ENCODE measurements at regions not wholly inside any gene's neighbourhood (a gene's known extent, or its start where the extent isn't known, plus 50 kb on each side); places are given as distances from the start of the nearest gene placed in this dataset.

DNA sequence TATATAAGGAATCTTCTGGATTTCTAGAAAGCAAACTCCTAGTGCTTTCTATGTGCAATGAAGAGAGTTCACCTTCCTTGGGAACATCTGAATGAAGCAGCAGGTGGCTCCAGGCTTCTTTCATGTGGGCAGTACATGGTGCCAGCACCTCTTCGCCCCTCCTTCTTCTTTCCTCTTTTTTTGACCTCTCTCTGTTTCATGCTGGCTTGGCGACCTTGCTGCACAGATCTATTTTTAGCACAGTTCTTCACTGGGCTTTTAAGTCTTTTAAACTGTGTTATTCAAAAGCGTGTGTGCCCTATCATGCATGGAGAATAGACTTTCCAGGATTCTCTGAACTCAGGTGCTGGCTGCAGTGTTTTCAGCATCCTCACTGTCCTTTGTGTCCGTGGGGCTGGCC, 400.3 kb upstream of the PRKCQ start:
- DNase-seq (ENCODE audit: low spot score): no peak

DNA sequence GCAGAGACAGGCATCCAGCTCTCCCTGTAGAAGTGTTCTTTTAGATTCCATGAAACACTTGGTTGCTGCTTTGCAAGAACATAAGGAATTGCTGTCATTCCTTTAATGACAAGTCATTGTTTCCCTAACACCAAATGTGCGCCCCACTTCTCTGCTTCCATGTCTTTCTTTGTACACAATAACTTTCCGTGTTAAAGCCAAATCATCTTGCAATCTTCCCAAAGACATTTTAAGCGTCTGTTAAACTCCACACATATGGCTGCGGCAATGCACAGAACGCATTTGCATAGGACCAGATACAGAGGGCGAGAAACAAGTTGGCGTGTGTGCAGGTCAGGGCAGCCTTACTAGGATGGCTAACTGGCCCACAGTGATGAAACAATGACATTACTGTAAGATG, 399.3 kb upstream of the PRKCQ start:
- no peak for DNase-seq (ENCODE audit: low spot score)

DNA sequence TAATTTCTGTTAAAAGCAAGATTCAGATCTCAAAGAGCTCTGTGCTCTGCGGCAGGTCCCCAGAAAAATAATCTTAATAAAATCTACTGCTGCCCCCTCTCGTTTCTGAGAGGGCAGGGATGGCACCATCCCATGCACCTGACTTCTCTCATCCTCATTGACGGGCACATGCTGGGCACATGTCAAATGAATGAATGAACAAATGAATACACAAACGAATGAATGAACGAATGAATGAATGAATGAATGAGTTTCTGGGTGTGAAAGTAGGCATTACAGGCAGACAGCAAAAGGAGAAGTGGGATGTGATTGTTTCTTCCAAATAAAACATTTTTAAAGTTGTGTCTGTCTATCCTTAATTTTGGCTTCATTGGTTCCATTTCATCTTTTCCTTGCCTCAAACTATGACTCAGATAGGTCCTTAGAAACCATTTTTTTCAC, 398.1 kb upstream of the PRKCQ start:
- no peak for DNase-seq (ENCODE audit: low spot score)

DNA sequence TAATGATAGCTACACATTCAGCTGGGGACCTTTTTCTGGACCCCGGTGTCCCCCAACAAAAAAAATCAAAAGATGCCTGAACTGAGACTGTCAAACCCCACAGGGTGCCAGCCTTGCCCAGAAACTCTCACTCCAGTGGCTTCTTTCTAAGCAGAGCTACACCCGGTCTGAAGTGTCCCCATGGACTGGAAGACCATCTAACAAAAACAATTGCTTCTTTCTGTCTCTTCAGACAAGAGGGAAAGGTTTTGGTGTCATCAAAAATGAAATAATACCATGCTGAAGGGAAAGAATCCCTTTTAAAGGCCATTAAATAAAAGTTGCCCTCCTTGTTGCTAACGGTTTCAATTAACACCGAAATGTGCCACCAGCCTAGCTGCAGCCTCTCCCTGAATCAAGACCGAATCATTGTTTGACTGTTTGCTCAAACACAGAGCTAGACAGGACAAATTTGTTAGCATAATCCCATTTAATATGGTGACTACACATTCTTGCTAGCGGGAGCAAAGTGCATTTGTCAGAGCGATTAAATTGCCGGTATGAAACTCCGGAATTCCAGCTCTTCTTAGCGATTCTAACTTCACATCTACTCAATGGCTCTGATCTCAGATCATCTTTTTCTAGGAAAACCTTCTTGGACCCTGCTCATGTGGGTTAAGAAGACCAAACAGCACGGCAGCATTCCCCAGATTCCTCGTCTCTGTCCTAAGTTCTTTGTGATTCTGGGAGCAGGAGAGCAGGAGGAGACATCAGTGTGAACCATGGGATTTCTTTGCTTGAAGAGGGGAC, 397.5 kb upstream of the PRKCQ start:
- DNase-seq (ENCODE audit: low spot score): no peak

DNA sequence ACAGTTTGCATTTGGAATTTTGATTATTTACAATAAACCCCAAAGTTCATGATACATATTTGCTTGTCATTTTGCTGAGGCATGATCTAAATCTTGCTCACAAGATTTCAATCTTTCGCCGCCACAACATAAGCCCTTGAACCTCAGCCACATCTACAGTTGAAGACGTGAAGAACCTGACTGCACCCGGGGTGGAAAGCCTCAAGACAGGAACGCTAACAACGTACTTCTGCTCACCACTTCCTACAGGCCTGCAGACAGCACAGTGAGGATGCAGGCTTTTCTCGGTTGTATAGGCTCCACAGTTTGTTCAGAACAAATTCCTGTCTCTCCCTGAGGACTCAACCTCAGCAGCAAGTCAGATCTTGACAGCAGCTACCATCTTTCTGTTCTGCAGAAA, 393.8 kb upstream of the PRKCQ start:
- DNase-seq (ENCODE audit: low spot score): no peak

DNA sequence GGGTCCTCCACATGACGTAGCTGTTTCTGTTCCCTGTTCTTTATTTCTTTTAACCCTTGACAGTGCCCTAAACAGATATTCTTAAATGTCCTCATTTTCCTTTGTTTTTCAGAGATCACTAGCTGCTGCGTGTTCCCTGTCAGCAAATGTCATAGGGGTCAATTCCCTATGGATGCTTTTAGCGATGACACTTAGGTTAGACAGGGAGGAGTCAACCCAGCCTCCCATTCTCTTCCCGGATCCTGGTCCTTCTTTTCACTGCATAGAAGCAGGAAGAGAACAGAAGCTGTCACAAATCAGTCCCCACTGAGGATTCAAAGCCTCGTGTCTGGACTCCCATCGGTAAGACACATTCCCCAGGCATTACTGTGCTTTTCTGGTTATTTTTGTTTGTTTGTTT, 392.1 kb upstream of the PRKCQ start:
- no peak for DNase-seq (ENCODE audit: low spot score)

DNA sequence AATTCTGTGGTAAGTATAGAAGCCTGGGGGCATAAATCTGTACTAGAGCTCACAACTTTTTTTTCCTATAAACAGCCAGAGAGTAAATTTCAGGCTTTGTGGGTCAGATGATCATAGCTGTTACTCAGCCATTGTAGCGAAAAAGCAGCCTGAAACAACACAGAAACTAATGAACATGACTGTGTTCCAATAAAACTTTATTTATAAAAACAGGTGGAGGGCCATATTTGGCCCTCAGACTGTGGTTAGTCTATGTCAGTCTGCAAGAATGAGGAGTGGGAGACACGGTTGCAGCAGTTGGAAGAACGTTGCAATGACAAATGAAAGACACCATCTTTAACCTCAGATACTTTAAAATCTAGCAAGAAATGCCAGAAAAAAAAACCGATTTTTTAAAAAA, 389.6 kb upstream of the PRKCQ start:
- DNase-seq (ENCODE audit: low spot score): no peak

DNA sequence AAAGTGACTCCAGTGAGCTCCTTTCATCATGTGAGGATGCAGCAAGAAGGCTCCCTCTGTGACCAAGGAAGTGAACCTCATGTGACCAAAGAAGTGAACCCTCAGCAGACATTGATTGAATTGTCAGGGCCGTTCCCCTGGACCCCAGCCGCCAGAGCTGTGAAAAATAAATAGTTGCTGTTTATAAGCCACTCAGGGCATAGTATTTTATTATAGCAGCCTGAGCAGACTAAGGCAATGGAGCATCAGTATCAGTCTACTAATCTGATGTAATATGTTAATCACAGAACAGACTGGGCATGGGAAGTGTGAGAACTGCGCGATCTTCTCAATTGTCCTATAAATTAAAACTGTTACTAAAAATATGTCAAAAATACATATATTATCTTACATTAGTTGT, 384.5 kb upstream of the PRKCQ start:
- DNase-seq (ENCODE audit: low spot score): no peak

DNA sequence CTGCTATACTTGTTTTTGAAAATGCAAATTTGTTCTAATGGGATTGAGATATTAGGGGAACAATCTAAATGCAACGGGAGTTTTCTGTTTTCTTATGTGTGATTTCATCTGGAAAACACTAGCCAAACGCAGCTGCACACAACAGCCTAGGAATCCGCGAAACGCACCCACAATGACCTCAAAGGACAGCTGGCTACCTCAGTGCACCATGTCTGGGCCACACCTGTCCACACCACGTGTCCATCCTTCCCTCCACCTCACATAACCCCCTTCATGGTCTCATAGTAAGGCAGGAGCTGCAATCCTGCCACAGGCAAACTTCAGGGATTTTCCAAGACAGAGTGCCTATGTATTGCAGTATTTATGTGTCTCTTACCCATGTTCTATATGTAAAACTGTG, 382.5 kb upstream of the PRKCQ start:
- no peak for DNase-seq (ENCODE audit: low spot score)

DNA sequence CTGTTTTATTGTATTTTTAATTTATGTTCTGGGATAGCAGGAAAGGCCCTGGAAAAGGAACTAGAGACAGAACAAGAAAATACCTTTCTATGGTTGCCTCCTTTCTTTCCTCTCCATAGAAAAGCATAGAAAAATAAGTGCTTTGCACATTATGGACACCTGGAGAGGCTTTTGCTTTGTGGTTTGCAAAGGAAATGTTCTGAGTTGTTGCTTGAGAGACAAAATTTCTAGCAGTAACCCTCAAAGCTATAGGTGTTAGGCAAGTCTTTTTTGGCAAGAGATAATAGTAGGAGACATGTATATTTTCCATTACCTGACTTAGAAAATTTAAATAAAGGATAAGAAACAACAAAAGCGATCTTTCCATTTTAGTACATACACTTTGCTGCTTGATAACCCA, 378.6 kb upstream of the PRKCQ start:
- DNase-seq (ENCODE audit: low spot score): no peak

DNA sequence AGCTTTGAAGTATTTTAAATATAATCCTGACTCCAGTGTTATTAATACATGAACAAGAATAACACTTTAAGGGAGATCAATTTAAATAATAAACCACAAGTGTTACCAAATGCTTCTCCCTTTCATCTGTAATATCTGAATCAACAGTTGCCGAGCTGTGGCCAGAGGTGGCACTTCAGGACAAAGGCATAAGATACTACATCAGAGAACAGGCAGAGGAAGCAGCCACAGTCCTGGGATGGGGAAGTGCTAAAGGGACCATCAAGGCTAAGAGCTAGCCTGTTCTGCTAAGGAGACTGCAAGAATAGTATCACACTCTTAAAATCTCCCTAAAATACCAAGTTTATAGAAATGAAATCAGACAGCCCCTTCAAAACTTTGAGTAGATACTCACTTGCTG, 378.2 kb upstream of the PRKCQ start:
- DNase-seq (ENCODE audit: low spot score): no peak

DNA sequence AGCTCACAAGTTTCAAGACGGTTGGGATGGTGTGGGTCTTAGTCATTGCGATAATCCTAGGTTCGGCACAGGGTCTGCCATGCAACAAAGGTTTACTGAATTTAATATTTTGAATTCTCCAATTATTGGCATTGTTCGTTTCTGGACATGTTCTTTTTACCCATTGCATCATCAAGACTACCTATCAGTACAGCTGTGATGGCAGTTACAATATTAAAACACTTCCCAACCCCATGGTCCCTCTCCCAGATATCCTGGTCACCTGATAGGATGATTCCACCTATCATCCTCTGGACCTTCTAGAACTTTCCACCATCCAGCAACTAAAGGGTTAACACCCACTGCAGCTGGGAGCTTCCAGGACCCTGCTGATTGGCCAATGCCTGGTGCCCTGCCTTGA, 377.8 kb upstream of the PRKCQ start:
- DNase-seq (ENCODE audit: low spot score): no peak

DNA sequence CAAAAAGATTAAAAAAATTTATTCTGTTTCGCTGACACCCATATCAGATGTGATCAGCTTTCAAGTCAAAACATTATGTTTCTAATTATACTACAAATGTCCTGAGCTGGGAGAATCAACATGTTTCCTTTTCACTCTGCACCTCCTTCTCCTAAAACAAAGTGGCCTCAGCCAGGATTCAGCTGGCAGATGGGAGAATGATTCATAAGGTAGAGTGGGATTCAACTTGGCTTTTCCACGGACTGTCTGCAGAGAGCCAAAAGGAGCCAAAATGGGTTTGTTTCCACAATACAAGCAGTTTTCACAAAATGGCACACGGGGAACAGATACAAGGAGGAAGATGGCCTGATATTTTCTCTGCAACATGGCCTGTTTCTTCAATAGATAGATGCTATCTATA, 376.5 kb upstream of the PRKCQ start:
- no peak for DNase-seq (ENCODE audit: low spot score)

DNA sequence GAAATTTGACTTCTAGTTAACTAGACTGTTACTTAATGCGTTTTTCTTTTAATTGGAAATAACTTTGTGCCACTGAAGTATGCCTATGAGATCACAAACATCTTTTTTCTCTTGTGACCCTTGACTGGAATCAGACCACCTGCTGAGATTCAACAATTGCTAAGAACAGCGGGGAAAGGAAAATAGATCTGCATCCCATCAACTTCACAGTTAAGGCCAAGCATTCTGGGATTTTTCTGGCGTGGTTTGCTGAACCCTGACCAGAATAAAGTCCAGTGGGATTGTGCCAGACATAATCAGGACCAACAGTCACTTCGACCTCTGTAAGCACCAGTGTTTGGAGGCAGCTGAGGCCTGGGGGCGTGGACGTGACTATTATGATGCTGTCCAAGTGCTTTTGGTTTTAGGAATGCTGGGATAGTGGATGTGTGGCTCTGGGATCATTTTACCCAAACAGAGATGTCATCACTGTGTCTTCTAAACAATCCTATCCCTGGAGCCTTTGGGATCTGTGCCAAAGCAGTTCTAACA, 373.3 kb upstream of the PRKCQ start:
- DNase-seq (ENCODE audit: low spot score): no peak

DNA sequence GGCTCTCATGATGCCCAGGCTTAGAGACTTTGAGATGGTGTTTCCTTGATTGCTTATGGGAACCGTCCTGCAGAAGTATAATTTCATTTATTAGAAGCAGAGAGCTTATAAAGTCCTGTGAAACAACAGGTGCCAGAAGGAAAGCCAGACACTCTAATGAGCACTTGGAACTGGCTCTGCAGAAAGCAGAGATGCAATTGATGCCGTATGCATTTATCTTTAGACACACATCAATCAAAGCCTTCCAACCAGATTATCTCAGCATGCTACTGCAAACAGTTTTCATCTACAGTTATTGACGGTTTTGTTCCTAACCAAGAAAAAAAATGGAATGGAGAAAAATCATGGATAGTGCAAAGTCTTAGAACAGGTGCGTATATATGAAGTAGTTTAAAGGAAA, 371.7 kb upstream of the PRKCQ start:
- no peak for DNase-seq (ENCODE audit: low spot score)

DNA sequence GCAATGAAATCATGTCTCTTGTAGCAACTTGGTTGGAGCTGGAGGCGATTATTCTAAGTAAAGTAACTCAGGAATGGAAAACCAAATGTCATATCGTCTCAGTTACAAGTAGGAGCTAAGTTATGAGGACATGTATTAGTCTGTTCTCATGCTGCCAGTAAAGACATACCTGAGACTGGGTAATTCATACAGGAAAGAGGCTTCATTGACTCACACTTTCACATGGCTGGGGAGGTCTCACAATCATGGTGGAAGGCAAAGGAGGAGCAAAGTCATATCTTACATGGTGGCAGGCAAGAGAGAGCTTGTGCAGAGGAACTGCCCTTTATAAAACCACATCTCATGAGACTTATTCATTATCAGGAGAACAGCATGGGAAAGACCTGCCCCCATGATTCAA, 370.1 kb upstream of the PRKCQ start:
- no peak for DNase-seq (ENCODE audit: low spot score)

DNA sequence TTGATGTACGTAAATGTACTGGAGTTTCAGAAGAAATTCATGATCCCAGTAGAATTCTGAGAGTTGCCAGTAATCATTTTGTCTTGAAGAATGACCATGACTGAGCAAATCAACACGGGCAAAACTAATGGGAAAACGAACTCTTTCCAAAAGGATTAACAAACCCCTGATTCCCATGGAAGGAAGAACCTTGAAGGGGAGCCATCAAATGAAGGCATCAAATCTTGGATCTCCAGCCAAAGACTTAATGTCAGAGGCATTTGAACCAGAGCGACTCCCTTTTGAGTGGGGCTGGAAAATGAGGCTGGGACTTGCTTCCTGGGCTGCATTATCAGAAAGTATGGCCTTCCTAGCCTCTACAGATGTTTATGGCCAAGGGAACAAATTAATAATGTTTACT, 364.4 kb upstream of the PRKCQ start:
- no peak for DNase-seq (ENCODE audit: low spot score)

DNA sequence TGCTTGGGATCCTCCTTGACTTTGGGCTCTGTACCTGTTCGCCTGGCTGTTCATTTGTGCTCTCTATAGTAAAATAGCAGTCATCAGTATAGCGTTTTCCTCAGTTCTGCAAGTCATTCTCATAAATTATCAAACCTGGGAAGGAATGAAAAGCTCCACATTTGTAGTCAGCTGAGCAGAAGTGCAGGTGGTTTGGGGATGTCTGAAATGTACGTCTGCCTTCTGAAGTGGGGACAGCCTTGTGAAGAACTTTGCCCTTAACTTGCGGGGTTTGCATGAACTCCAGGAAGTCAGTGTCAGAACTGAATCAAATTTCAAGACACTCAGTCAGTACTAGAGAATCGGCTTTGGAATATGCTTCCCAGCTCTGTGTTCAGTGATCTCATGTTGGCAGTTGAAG, 358.3 kb upstream of the PRKCQ start:
- DNase-seq (ENCODE audit: low spot score): no peak

DNA sequence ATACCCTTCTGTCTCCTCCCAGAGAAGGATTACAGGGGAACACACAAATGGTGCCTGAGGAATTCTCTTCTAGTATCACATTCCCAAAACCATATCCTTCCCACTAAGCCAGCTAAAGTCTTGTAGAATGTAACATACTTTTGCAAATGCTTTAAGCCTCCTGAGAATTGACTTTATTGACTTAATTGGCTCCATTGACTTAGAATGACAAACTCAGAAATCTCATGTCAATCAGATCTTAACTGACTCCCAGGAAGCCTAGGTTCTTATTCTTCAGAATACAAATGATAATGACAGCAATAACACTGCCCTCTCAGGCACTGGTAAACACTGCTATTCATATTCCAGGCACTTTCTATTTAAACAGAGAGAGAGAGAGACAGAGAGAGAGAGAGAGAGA, 356.9 kb upstream of the PRKCQ start:
- no peak for DNase-seq (ENCODE audit: low spot score)

DNA sequence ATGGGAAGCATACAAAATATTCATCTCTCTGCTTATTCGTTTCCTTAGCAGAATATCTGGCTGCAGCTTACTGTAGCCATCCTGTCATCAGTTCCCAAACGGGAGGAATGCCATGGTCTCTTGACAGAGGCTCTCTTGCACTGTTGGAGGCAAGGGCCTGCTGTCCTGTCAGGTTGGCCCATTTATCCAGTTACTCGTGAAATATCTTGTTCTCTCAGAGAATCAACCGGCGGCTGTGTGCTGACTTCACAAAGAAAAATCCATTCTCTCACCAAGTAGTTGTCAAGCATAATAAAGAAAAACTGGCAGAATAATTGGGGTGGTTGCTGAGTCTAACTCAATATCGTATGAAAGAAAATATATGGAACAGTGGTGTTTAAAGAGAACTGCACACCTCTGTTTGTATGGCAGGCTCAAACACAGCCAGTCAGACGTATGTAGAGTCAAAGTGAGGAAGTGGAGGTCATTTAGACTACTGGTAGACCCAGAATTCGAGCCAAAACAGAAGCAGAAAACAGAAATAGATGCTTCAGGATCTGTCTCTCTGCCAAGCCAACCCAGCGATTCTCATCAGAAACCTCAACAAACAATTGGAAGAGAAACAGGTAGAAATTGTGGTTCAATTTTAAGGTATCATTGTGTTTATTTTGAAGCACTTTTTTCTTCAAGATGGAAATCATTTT, 349.2 kb upstream of the PRKCQ start:
- no peak for DNase-seq (ENCODE audit: low spot score)

DNA sequence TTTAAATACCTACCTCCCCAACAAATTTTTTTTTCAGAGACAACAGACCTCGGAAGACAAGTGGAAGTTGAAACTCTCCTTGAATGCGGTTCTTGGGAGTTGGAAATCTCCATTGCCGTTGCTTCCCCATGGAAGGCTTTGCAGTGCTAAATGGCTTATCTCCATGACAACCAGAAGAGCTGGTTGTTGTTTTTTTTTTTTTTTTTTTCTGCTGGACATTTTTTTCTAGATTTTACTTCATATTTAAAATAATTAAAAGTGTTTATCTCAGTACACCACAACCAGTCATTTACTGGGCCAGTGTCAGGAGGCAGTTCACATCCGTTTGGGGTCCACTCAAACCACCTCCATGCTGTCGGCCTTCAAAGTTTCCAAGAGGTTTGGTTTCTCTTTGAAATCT, 348.5 kb upstream of the PRKCQ start:
- no peak for DNase-seq (ENCODE audit: low spot score)

DNA sequence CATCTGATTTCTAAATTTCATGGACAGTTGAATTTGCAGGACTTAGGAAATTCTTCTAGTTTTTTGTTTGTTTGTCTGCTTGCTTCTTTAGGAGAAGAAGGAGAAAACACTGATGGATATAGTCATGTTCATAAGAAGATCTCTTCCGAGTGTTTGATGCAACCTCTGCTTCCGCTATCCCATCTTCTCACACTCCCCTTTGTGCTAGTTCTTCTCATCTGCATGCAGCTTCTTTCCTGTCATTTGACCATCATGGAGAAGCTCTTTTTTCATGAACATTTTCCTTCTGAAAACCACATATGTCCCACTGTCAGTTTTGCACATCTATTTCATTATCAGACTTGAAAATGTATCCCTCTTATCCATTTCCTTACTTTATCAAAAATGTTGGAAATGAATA, 346.9 kb upstream of the PRKCQ start:
- no peak for DNase-seq (ENCODE audit: low spot score)

DNA sequence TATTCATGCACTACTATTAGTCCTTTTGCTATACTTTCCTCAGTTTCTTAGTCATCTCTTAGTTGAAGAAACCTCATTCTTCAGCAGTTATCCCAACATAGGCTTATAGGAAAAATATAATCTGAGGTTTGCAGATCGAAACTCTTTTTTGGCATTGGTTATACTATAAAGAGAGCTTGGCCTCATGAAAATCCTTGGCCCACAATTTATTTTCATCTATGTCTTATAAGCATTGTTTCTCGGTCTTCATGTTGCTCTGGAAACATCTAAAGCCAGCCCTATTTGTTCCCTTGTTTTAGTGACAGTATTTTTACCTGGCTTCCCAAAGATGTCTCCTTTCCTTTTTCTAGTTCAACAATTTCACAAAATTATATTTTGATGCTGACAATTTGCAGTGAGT, 345.1 kb upstream of the PRKCQ start:
- DNase-seq (ENCODE audit: low spot score): no peak

DNA sequence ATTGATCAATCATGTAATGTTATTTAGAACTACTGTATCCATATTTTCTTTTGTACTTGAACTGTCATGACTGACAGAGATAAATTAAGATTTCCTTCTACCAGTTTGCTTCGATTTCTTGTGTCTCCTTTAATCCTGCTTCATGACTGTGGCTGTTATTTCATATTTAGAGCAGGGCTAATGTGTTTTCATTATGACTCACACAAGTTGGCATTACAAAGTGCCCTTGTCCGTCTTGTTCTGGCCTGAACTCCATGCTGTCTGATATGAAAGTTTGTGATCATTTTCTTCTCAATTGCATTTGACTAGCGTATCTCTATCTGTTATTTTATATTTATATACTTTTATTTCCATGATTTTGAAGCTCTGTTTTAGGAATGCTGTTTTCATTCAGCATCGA, 344.1 kb upstream of the PRKCQ start:
- no peak for DNase-seq (ENCODE audit: low spot score)

All from ecto neural progenitor cell (in vitro differentiated cells).